ENCODE measurements at regions not wholly inside any gene's neighbourhood (a gene's known extent, or its start where the extent isn't known, plus 50 kb on each side); places are given as distances from the start of the nearest gene placed in this dataset.

GRCh38 chr2:39975476-39976020, 196.5 kb upstream of the THUMPD2 start:
- H3K9ac ChIP-seq (replicated peaks in 1 of 4; ENCODE audit: extremely low read depth in 1 of 4, low read depth in 3 of 4, low read length in 3 of 4): no peak overlapping the region
- H2AFZ ChIP-seq (ENCODE audit: low read length): no peak overlapping the region
- ChIA-PET POLR2A (ENCODE audit: partially characterized antibody) (no interaction called here), CTCF (ENCODE audit: partially characterized antibody) (interaction anchor here (1.0 kb wide), 1 partner anchor 473 kb away, joined by 3 read pairs; no protein-coding TSS in a partner anchor)
- H2BK120ac ChIP-seq (replicated peaks; ENCODE audit: low read depth, low read length): no peak overlapping the region
- no peaks in the 10 kb centered on the region for H3K36me3 ChIP-seq (ENCODE audit: control insufficient read depth in 2 of 4, insufficient read depth in 4 of 4, low read length in 3 of 4)
- H3K56ac ChIP-seq (replicated peaks; ENCODE audit: insufficient read length, low read depth, low read length): no peak overlapping the region
- no peak overlapping the region for H2BK20ac ChIP-seq (ENCODE audit: low read length)
- H4K5ac ChIP-seq (ENCODE audit: insufficient read length, low read depth, low read length): no peak overlapping the region
- no peak overlapping the region for H3K14ac ChIP-seq (ENCODE audit: insufficient read length)
- H3K4me2 ChIP-seq (ENCODE audit: insufficient read depth in 1 of 2, low read depth in 2 of 2, low read length in 2 of 2): no peak overlapping the region
- DNase-seq (ENCODE audit: low read depth in 1 of 2, low spot score in 2 of 2) (no peak), FAIRE-seq (no peak)
- no peaks in the 10 kb centered on the region for H4K20me1 ChIP-seq (replicated peaks in 1 of 2; ENCODE audit: control insufficient read depth in 1 of 2, insufficient read depth in 2 of 2, low read length in 2 of 2)
- no peaks in the 10 kb centered on the region for H3K23me2 ChIP-seq (ENCODE audit: low read depth, low read length)
- H3K27me3 ChIP-seq (replicated peaks in 1 of 4; ENCODE audit: control insufficient read depth in 3 of 4, extremely low read depth in 1 of 4, insufficient read depth in 3 of 4, low read length in 3 of 4): no peaks in the 10 kb centered on the region
- H3K4ac ChIP-seq (replicated peaks; ENCODE audit: insufficient read length, low read depth, low read length): no peak overlapping the region
- H4K8ac ChIP-seq (ENCODE audit: extremely low read depth, insufficient read depth, low read length): no peak overlapping the region
- no peak overlapping the region for H2BK15ac ChIP-seq (ENCODE audit: low read length)
- H2BK12ac ChIP-seq (ENCODE audit: low read depth, low read length): no peak overlapping the region
- no peak overlapping the region for H2BK5ac ChIP-seq (ENCODE audit: low read depth, low read length)
- no peak overlapping the region for H4K91ac ChIP-seq (replicated peaks; ENCODE audit: insufficient read length, low read length)
- H3K9me3 ChIP-seq (ENCODE audit: insufficient read depth in 2 of 2, low read depth in 1 of 2, low read length in 1 of 2): no peaks in the 10 kb centered on the region
- H2AK5ac ChIP-seq (ENCODE audit: low read depth, low read length): no peak overlapping the region
- H3K79me1 ChIP-seq (ENCODE audit: low read depth, low read length): no peaks in the 10 kb centered on the region
- 91% methylated on average over 3 of the region's 3 CpGs; no CpG with 5 or more reads in 1 of the 2 experiments for WGBS, 2 experiments (ENCODE audit: extremely low coverage in 1 of 2, insufficient coverage in 1 of 2, insufficient read length in 1 of 2, insufficient replicate concordance in 2 of 2, low coverage in 1 of 2, low lambda C conversion rate in 2 of 2, missing lambda C conversion rate in 1 of 2)
- H3K27ac ChIP-seq (ENCODE audit: low read depth, low read length): no peak overlapping the region
- H3K4me3 ChIP-seq (ENCODE audit: extremely low read depth in 1 of 4, insufficient read depth in 2 of 4, low read depth in 3 of 4, low read length in 4 of 4): no peak overlapping the region
- no peak overlapping the region for H3K23ac ChIP-seq (ENCODE audit: insufficient read length)
- H3K79me2 ChIP-seq (ENCODE audit: control insufficient read depth in 1 of 2, insufficient read depth in 2 of 2, low read length in 2 of 2): no peaks in the 10 kb centered on the region
- H3K4me1 ChIP-seq (replicated peaks in 1 of 4; ENCODE audit: control insufficient read depth in 3 of 4, insufficient read depth in 4 of 4, low read length in 3 of 4): no peaks in the 10 kb centered on the region
- H3K18ac ChIP-seq (ENCODE audit: extremely low read depth, low read length): no peak overlapping the region
- TF ChIP-seq KDM4A (IDR thresholded peaks at IDR 0.05; ENCODE audit: low read depth, low read length, severe bottlenecking) (no peak), BCL11A (IDR thresholded peaks at IDR 0.05; ENCODE audit: low read depth in 2 of 2, low read length in 2 of 2) (no peak), E2F6 (IDR thresholded peaks at IDR 0.05) (no peak), POLR2AphosphoS5 (IDR thresholded peaks at IDR 0.05; ENCODE audit: low read depth, low read length) (no peak), SUZ12 (IDR thresholded peaks at IDR 0.05; ENCODE audit: low read length) (no peak), USF2 (IDR thresholded peaks at IDR 0.05; ENCODE audit: low read length) (no peak), JUND (IDR thresholded peaks at IDR 0.05; ENCODE audit: low read length) (no peak), SIN3A (conservative IDR thresholded peaks at IDR 0.05 in 1 of 2, IDR thresholded peaks at IDR 0.05 in 1 of 2; ENCODE audit: low read depth in 1 of 2, low read length in 2 of 2) (no peak), JUN (IDR thresholded peaks at IDR 0.05; ENCODE audit: low read depth, low read length) (no peak), CEBPB (IDR thresholded peaks at IDR 0.05; ENCODE audit: low read depth, low read length) (no peak)

Data from H1 (cell line).